KMS-11 (cell line): ENCODE measurements at regions not wholly inside any gene's neighbourhood (a gene's known extent, or its start where the extent isn't known, plus 50 kb on each side); places are given as distances from the start of the nearest gene placed in this dataset.
"Not testable (repeated sequence)": the region's sequence is repeated elsewhere in the genome, so short reads cannot be mapped to it uniquely, and the experiment has no call there.

ENCODE experiments used
- H2AFZ ChIP-seq: fragments of 200-600 bp; sonication (generic); 2 replicates; pipeline ENCODE4 v1.6.1; 2016; ENCODE audit warnings: antibody characterized with exemption, mixed run types, low read depth
- H3K27ac ChIP-seq: fragments of 200-600 bp; sonication (generic); 2 replicates; pipeline ENCODE4 v1.6.1; 2016; ENCODE audit warnings: mild to moderate bottlenecking, mixed run types
- H3K27me3 ChIP-seq: fragments of 200-600 bp; sonication (generic); 2 replicates; pipeline ENCODE4 v1.6.1; 2017; ENCODE audit warnings: mild to moderate bottlenecking, low read depth, mixed run types, moderate library complexity; ENCODE audit not compliant: insufficient read depth
- H3K36me3 ChIP-seq: fragments of 200-600 bp; sonication (generic); 2 replicates; pipeline ENCODE4 v1.6.1; 2017; ENCODE audit warnings: mild to moderate bottlenecking, mixed run types; ENCODE audit not compliant: insufficient read depth
- H3K4me1 ChIP-seq: fragments of 200-600 bp; sonication (generic); 2 replicates; pipeline ENCODE4 v1.6.1; 2016; ENCODE audit warnings: mild to moderate bottlenecking, low read depth, mixed run types; ENCODE audit not compliant: poor library complexity, severe bottlenecking
- H3K4me2 ChIP-seq: fragments of 200-600 bp; sonication (generic); 2 replicates; pipeline ENCODE4 v1.7.0; 2016; ENCODE audit warnings: mild to moderate bottlenecking, mixed run types
- H3K4me3 ChIP-seq: fragments of 200-600 bp; sonication (generic); IDR thresholded peaks from 2 replicates; pipeline ENCODE4 v1.6.1; 2017; ENCODE audit warnings: low read depth, low read length, mixed read lengths; ENCODE audit not compliant: insufficient read depth
- H3K79me2 ChIP-seq: fragments of 200-600 bp; sonication (generic); 2 replicates; pipeline ENCODE4 v1.6.1; 2016; ENCODE audit warnings: low read depth, mixed run types; ENCODE audit not compliant: insufficient read depth
- H3K9ac ChIP-seq: fragments of 200-600 bp; sonication (generic); 2 replicates; pipeline ENCODE4 v1.6.1; 2016; ENCODE audit warnings: mild to moderate bottlenecking, mixed run types
- H4K20me1 ChIP-seq: fragments of 200-600 bp; sonication (generic); 2 replicates; pipeline ENCODE4 v1.6.1; 2016; ENCODE audit warnings: mild to moderate bottlenecking, mixed run types; ENCODE audit not compliant: insufficient read depth
- CTCF ChIP-seq: fragments of 200-600 bp; sonication (generic); conservative IDR thresholded peaks from 2 replicates; pipeline ENCODE4 v1.6.1; 2017; ENCODE audit warnings: low read depth, mild to moderate bottlenecking, antibody characterized with exemption, low read length, moderate library complexity, mixed read lengths

GRCh38 chr13:44866411-44866911 is 122.8 kb downstream of the NUFIP1 start:
- no peak overlapping the region for H2AFZ ChIP-seq
- H3K4me3 ChIP-seq = no peak overlapping the region
- no peak overlapping the region for H3K4me2 ChIP-seq
- no peak for TF ChIP-seq CTCF
- no peaks in the 10 kb centered on the region for H3K4me1 ChIP-seq
- no peaks in the 10 kb centered on the region for H3K79me2 ChIP-seq
- H4K20me1 ChIP-seq = no peaks in the 10 kb centered on the region
- no peak overlapping the region for H3K9ac ChIP-seq
- H3K27me3 ChIP-seq = no peaks in the 10 kb centered on the region
- no peaks in the 10 kb centered on the region for H3K36me3 ChIP-seq
- H3K27ac ChIP-seq = no peak overlapping the region

GRCh38 chr13:44865722-44866410 is 123.4 kb downstream of the NUFIP1 start:
- no peak for TF ChIP-seq CTCF
- H3K4me2 ChIP-seq = no peak overlapping the region
- no peak overlapping the region for H3K9ac ChIP-seq
- H3K4me1 ChIP-seq = no peaks in the 10 kb centered on the region
- H3K79me2 ChIP-seq = no peaks in the 10 kb centered on the region
- no peaks in the 10 kb centered on the region for H3K27me3 ChIP-seq
- H3K36me3 ChIP-seq = no peaks in the 10 kb centered on the region
- no peak overlapping the region for H3K27ac ChIP-seq
- H3K4me3 ChIP-seq = no peak overlapping the region
- H2AFZ ChIP-seq = no peak overlapping the region
- no peaks in the 10 kb centered on the region for H4K20me1 ChIP-seq

GRCh38 chr13:44863641-44864040 is 125.6 kb downstream of the NUFIP1 start:
- not testable (repeated sequence) for H3K4me1 ChIP-seq, H3K9ac ChIP-seq, H3K36me3 ChIP-seq, H3K27me3 ChIP-seq, H3K4me2 ChIP-seq, H3K27ac ChIP-seq, H3K79me2 ChIP-seq, H2AFZ ChIP-seq, H3K4me3 ChIP-seq, H4K20me1 ChIP-seq

GRCh38 chr13:44860454-44860853 is 128.8 kb downstream of the NUFIP1 start:
- H3K79me2 ChIP-seq = no peaks in the 10 kb centered on the region
- H3K4me1 ChIP-seq = no peaks in the 10 kb centered on the region
- no peak overlapping the region for H2AFZ ChIP-seq
- H3K4me2 ChIP-seq = no peak overlapping the region
- no peak overlapping the region for H3K27ac ChIP-seq
- no peak overlapping the region for H3K4me3 ChIP-seq
- no peaks in the 10 kb centered on the region for H3K27me3 ChIP-seq
- H3K9ac ChIP-seq = no peak overlapping the region
- no peak for TF ChIP-seq CTCF
- no peaks in the 10 kb centered on the region for H4K20me1 ChIP-seq
- H3K36me3 ChIP-seq = no peaks in the 10 kb centered on the region

- H3K36me3 ChIP-seq = no peaks in the 10 kb centered on the region
- no peaks in the 10 kb centered on the region for H3K79me2 ChIP-seq
- H3K27ac ChIP-seq = no peak overlapping the region
- TF ChIP-seq CTCF = no peak
- no peaks in the 10 kb centered on the region for H3K4me1 ChIP-seq
- H3K4me2 ChIP-seq = no peak overlapping the region
- H2AFZ ChIP-seq = no peak overlapping the region
- no peaks in the 10 kb centered on the region for H3K27me3 ChIP-seq
- H3K4me3 ChIP-seq = no peak overlapping the region
- H3K9ac ChIP-seq = no peak overlapping the region
- H4K20me1 ChIP-seq = no peaks in the 10 kb centered on the region
Measured at GRCh38 chr13:44857736-44858135, 131.5 kb downstream of the NUFIP1 start.
